Liver (tissue), 8 donors: ENCODE measurements at regions not wholly inside any gene's neighbourhood (a gene's known extent, or its start where the extent isn't known, plus 50 kb on each side); places are given as distances from the start of the nearest gene placed in this dataset.

Experiments
- DNase-seq: peaks from one replicate; pipeline ENCODE4 v3.0.0-alpha.2; 2017; ENCODE audit warnings: low spot score
- H3K27ac ChIP-seq, 2 donors: one replicate each; pipeline ENCODE4 v1.7.0; 2013; ENCODE audit warnings: inconsistent platforms in 2 of 2, low read length in 2 of 2, control low read depth in 1 of 2, low read depth in 1 of 2, mild to moderate bottlenecking in 1 of 2
- H3K27me3 ChIP-seq, 4 donors: one replicate each; pipeline versions ENCODE4 v1.6.1 to v1.7.0; 2013; ENCODE audit warnings: low read length in 3 of 4, inconsistent platforms in 1 of 4, mild to moderate bottlenecking in 1 of 4, moderate library complexity in 1 of 4; ENCODE audit not compliant: control insufficient read depth in 4 of 4, insufficient read depth in 4 of 4
- H3K36me3 ChIP-seq, 4 donors: one replicate each; pipeline versions ENCODE4 v1.6.1 to v1.7.0; 2013; ENCODE audit warnings: low read length in 3 of 4, mild to moderate bottlenecking in 3 of 4, low read depth in 1 of 4, moderate library complexity in 1 of 4; ENCODE audit not compliant: control insufficient read depth in 4 of 4, insufficient read depth in 3 of 4
- H3K4me1 ChIP-seq, 4 donors: one replicate each; pipeline versions ENCODE4 v1.6.1 to v1.7.0; 2013; ENCODE audit warnings: low read length in 3 of 4, mild to moderate bottlenecking in 3 of 4, moderate library complexity in 1 of 4; ENCODE audit not compliant: control insufficient read depth in 4 of 4, insufficient read depth in 4 of 4
- H3K4me3 ChIP-seq, 3 donors: one replicate each; pipeline versions ENCODE4 v1.6.1 to v1.7.0; 2013; ENCODE audit warnings: low read length in 3 of 3, control low read depth in 1 of 3, low read depth in 1 of 3, mild to moderate bottlenecking in 1 of 3
- H3K9ac ChIP-seq, 2 donors: one replicate each; pipeline ENCODE4 v1.7.0; 2013; ENCODE audit warnings: low read length in 2 of 2, mild to moderate bottlenecking in 2 of 2, moderate library complexity in 2 of 2, control low read depth in 1 of 2, low read depth in 1 of 2
- H3K9me3 ChIP-seq, 4 donors: one replicate each; pipeline versions ENCODE4 v1.6.1 to v1.7.0; 2013; ENCODE audit warnings: low read length in 3 of 4; ENCODE audit not compliant: control insufficient read depth in 4 of 4
- ATF3 ChIP-seq: IDR thresholded peaks from 2 replicates; pipeline ENCODE4 v1.6.1; 2016; ENCODE audit warnings: antibody characterized with exemption
- CTCF ChIP-seq: fragments of 150-350 bp; IDR thresholded peaks from 2 replicates; pipeline ENCODE4 v1.5.1; 2017; ENCODE audit warnings: improper control_type of control experiment, low read depth, low read length; ENCODE audit not compliant: missing input control
- FOXA1 ChIP-seq: IDR thresholded peaks from 2 replicates; pipeline ENCODE4 v1.6.1; 2016; ENCODE audit warnings: antibody characterized with exemption
- FOXA2 ChIP-seq: IDR thresholded peaks from 2 replicates; pipeline ENCODE4 v1.6.1; 2016; ENCODE audit warnings: antibody characterized with exemption
- GABPA ChIP-seq, 2 donors: IDR thresholded peaks in 1 of 2; conservative IDR thresholded peaks in 1 of 2; 2 replicates each; pipeline ENCODE4 v1.6.1; 2016; ENCODE audit warnings: antibody characterized with exemption in 2 of 2, mild to moderate bottlenecking in 1 of 2, moderate library complexity in 1 of 2
- HNF4A ChIP-seq, 2 donors: conservative IDR thresholded peaks; 2 replicates each; pipeline ENCODE4 v1.6.1; 2016; ENCODE audit warnings: antibody characterized with exemption in 2 of 2, mild to moderate bottlenecking in 2 of 2
- HNF4G ChIP-seq: IDR thresholded peaks from 2 replicates; pipeline ENCODE4 v1.6.1; 2016; ENCODE audit warnings: antibody characterized with exemption
- JUND ChIP-seq, 2 donors: IDR thresholded peaks; 2 replicates each; pipeline ENCODE4 v1.6.1; 2016; ENCODE audit warnings: antibody characterized with exemption in 2 of 2
- MAX ChIP-seq: IDR thresholded peaks from 2 replicates; pipeline ENCODE4 v1.6.1; 2016; ENCODE audit warnings: antibody characterized with exemption
- NR2F2 ChIP-seq: IDR thresholded peaks from 2 replicates; pipeline ENCODE4 v1.6.1; 2016; ENCODE audit warnings: antibody characterized with exemption
- RAD21 ChIP-seq, 2 donors: IDR thresholded peaks; 2 replicates each; pipeline ENCODE4 v1.6.1; 2016; ENCODE audit warnings: antibody characterized with exemption in 2 of 2, mild to moderate bottlenecking in 2 of 2
- RXRA ChIP-seq, 2 donors: IDR thresholded peaks; 2 replicates each; pipeline ENCODE4 v1.6.1; 2017 to 2018; ENCODE audit warnings: antibody characterized with exemption in 2 of 2, mild to moderate bottlenecking in 1 of 2
- SP1 ChIP-seq: IDR thresholded peaks from 2 replicates; pipeline ENCODE4 v1.6.1; 2018; ENCODE audit warnings: antibody characterized with exemption, mild to moderate bottlenecking
- TAF1 ChIP-seq: conservative IDR thresholded peaks from 2 replicates; pipeline ENCODE4 v1.6.1; 2016; ENCODE audit warnings: antibody characterized with exemption, mild to moderate bottlenecking
- YY1 ChIP-seq: IDR thresholded peaks from 2 replicates; pipeline ENCODE4 v1.6.1; 2016; ENCODE audit warnings: antibody characterized with exemption, mild to moderate bottlenecking
- ZBTB33 ChIP-seq: IDR thresholded peaks from 2 replicates; pipeline ENCODE4 v1.6.1; 2016; ENCODE audit warnings: antibody characterized with exemption
- WGBS: extraction: QIAGEN DNeasy Blood & Tissue Kit; methylation state at CpG from one replicate; pipeline ENCODE4 v1.1.7; 2013; 5-methylcytosine and 5-hydroxymethylcytosine counted together
- donor health status: healthy.
- donor health status: healthy.
- donor health status: healthy.
- donor health status: healthy.
- donor health status: healthy.

GRCh38 chr12:76631741-76632140 is 72.2 kb upstream of the OSBPL8 start:
- 72% methylated on average over 2 of the region's 2 CpGs for WGBS
- Histone ChIP-seq H3K9me3 (no peaks in the 10 kb centered on the region), H3K4me3 (no peak overlapping the region), H3K9ac (no peak overlapping the region), H3K27ac (no peak overlapping the region), H3K27me3 (no peaks in the 10 kb centered on the region), H3K4me1 (no peaks in the 10 kb centered on the region), H3K36me3 (no peaks in the 10 kb centered on the region)
- TF ChIP-seq FOXA2 (no peak), TAF1 (no peak), HNF4A (conservative IDR thresholded peaks at IDR 0.05) (no peak), GABPA (IDR thresholded peaks at IDR 0.05 in 1 of 2, conservative IDR thresholded peaks at IDR 0.05 in 1 of 2) (no peak), CTCF (no peak), NR2F2 (no peak)
- no peak for DNase-seq

- no peak for DNase-seq
- H3K9ac ChIP-seq: no peak overlapping the region
- H3K36me3 ChIP-seq: no peaks in the 10 kb centered on the region
- no peaks in the 10 kb centered on the region for H3K27me3 ChIP-seq
- TF ChIP-seq SP1 (no peak), ZBTB33 (no peak), HNF4G (no peak), RAD21 (IDR thresholded peaks at IDR 0.05) (no peak), FOXA2 (no peak), FOXA1 (no peak), ATF3 (no peak), YY1 (no peak), GABPA (IDR thresholded peaks at IDR 0.05 in 1 of 2, conservative IDR thresholded peaks at IDR 0.05 in 1 of 2) (no peak), CTCF (no peak), NR2F2 (no peak), MAX (no peak), JUND (IDR thresholded peaks at IDR 0.05) (no peak), RXRA (IDR thresholded peaks at IDR 0.05) (no peak)
- no peaks in the 10 kb centered on the region for H3K4me1 ChIP-seq
- no peaks in the 10 kb centered on the region for H3K9me3 ChIP-seq
- H3K4me3 ChIP-seq: no peak overlapping the region
- H3K27ac ChIP-seq: no peak overlapping the region
Observed at GRCh38 chr12:76633415-76633814, 73.8 kb upstream of the OSBPL8 start.
